ENCODE measurements at regions not wholly inside any gene's neighbourhood (a gene's known extent, or its start where the extent isn't known, plus 50 kb on each side); places are given as distances from the start of the nearest gene placed in this dataset.

DNA sequence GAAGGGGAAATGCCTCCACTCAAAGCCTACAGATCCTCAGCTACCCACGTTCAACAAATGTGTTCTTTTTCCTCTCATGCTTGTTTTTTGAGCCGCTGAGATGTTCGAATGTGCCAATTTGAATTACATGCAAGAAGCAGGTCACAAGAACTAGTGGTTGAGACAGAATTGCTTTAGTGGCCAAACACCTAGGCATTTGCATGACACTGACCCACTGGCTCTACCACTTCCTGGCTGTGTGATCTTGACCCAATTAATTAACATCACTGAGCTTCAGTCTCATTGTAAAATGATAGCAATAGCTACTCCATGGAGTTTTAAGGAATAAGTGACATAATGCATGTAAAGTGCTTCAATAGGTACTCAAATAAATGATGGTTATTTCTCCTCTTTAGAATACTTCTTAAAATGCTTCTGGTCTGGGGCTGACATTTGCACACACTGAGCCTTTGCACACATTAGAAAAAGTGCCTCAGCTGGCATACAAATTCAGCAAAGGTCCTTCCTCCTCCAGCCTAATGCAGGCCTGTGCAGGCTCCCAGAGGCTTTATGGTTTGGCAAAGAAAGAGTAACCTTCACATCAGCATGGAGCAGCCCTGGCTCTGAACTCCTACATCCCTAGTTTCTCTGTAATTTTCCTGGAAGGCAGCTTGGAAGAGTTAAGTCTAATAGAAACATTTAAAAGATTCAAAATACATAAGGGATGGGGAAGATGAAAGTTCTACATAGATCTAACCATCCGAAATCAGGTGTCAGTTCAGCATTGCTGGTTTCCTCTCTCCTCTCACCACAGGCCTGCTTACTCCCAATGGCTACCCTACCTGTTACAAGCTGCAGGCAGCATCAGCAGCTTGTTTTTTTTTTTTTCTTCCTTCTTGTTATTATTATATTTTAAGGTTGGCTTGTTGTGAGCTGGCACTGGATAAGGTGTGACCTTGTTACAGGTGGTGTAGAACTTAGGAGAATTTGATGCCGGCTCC, 107.4 kb downstream of the TBX19 start:
- no peak for DNase-seq (ENCODE audit: low read depth, low spot score)

DNA sequence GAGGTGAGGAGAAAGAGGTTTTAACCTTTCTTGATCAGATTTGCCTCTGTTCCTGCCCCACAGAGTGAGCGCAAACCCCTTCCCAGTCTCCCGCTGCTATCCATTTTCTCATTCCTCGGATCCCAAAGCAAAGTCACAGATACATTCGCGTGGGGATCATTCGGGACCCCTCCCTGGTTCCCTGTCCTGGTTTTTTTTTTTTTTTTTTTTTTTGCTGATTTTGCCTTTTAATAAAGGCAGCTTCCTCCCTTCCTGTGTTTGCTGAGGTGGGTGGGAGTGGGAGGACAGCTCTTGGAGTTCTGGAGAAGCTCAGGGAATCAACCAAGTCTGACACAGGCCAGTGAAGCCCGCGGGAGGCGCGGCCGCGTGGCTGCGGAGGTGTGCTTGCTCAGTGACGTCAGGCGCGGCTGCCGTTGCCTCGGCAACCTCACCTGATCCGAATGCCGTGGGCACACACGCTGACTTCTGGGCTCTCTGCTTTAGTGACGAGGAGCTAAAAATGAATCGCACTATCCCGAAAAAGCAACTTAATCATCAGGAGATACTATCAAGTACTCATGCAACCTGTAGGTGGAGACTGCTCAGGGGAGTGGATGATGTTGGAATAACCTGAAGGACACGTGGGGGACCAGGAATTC, 106.4 kb downstream of the TBX19 start:
- DNase-seq (ENCODE audit: low read depth, low spot score): no peak

DNA sequence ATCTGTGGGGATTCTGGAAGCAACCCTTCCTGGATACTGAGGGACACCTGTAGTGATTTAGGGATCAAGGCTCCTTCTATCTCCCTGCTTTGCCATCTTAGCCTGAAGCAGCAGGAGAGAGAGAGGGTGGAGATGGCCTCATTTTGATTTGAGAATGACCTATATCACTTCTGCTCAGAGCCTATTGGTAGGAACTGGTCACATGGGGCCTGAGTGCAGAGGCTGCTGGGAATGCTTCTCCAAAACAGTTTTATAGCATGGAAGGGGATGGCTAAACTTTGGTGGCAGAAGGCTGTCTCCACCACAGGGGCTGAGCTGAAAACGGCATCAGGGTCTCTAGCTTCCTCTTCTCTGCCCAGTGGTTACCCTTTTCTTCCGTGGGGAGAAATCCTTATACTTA, 105.8 kb downstream of the TBX19 start:
- no peak for DNase-seq (ENCODE audit: low read depth, low spot score)

DNA sequence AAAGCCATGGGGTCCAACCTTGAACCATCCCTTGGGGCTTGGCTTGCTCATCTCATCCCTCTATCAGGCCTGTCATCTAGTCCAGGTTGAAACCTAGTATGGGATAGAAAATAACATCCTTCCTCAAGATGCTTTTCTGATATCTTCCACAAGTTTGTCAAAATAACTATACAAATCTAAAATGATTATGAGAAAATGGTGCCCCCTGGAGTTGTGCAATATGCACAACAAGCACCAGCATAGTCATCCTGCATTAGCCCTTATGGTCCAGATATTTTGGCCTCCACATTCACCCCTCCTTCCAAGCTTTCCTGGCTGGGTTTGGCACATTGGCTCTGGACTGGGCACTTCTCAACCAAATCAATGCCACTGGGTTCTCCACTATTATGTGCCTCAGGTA, 101.2 kb downstream of the TBX19 start:
- no peak for DNase-seq (ENCODE audit: low read depth, low spot score)

DNA sequence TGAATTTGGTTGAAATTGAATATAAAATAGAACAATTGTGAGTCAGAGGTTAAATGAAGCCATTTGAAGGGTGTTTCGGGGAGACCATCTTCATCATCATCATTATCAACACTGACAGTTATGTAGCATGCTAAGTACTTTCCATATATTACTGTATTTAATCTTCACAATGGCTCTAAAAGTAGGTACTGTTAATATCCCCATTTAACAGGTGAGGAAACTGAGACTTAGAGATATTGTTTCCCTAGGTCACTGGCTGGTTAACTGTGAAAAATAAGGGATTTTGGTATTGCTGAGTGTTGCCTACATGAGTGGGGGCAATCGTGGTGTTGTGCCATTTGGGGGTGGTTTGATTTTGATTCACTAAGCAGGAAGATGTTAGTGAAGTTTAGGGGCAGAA, 100.3 kb downstream of the TBX19 start:
- no peak for DNase-seq (ENCODE audit: low read depth, low spot score)

DNA sequence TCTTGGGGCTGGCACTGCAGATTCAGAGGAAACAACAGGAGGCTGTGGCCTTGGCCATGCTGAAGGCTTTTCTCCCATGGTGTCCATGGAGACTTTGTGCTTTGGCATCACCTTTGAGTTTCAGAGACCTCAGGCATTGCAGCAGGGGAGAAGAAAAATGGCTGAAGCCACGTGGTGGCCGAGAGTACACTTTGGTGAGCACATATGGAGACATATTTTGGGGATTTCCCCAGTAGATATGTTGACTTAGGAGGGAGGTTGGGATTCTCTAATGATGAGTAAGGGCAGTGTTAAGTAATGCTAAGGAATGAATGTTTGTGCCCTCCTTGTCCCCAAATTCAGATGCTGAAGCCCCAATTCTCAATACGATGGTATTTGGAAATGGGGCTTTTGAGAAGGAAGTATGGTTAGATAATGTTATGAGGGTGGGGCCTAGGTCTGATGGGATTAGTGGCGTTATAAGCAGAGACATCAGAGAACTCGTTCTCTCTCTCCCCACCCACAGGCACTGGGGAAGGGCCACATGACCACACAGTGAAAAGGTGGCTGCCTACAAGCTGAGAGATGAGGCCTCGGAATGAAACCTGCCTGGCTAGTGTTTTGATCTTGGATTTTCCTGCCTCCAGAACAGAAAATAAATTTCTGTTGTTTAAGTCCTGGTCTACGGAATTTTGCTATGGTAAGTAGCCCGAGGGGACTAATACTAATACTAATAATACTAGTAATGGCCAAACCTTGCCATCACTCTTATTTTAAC, 98.6 kb downstream of the TBX19 start:
- no peak for DNase-seq (ENCODE audit: low read depth, low spot score)

DNA sequence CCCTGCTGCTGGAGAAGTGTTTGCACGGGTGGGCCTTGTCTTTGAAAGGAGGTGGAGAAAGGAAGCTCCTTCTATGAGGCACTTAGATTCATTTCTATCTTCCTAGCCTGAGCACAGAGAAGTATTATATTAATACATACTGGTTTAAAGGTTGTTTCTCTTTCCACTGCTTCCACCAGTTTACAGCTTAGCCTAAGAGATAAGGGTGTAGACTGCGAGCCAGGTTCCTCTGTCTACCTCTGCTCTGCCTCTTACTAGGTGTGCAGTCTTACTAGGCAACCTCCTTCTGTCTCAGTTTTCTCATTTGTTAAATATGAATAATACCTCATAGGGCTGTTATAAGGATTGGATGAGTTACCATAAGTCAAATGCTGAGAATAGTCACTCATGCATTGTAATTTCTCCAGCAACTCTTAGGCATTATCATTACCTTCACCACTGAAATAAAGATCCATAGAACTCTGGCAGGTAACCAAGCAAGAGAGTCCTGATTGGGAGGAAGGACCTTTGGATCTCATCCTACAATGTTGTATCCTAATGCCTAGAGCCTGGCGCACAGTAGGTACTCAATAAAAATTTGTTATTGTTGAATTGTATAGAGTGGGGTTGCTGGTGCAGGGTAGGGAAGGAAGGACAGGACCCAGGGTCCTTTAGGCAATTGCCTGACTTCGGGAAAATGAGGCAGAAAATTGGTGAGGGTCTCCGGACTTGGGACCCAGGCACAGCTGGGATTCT, 95.1 kb downstream of the TBX19 start:
- DNase-seq (ENCODE audit: low read depth, low spot score): no peak

DNA sequence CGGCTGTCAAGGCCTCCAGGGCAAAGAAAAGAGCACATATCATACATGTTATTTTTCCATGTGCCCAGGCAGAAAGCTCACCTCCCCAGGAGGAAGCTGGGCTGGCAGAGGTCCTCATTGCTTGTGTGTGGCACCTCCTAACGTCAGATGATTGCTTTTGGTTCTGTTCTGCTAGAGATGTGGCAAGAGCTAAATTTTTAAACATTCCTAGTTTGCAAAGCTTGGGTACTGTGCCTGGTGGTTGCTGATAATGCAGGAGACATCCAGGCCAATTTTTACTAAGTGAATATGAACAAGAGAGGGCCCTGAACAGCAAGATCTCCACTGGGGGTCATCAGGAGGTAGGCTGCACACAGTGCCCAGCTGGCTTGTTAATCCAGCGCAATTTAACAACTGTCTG, 93.9 kb downstream of the TBX19 start:
- no peak for DNase-seq (ENCODE audit: low read depth, low spot score)

DNA sequence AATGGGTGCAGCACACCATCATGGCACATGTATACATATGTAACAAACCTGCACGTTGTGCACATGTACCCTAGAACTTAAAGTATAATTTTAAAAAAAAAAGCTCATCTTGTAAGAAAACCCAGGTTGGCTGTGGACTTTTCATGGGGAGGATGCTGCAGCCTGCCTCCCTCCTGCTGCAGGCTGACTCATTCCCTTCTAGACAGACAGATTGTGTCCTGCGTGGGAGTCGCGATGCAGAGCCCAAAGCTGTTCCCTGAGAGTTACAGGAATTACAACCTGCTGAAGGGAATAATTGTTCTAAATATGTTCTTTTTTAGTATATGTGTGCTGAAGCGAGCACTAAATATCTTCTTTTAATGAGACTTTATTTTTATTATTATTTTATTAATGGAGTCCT, 93.2 kb downstream of the TBX19 start:
- DNase-seq (ENCODE audit: low read depth, low spot score): no peak

DNA sequence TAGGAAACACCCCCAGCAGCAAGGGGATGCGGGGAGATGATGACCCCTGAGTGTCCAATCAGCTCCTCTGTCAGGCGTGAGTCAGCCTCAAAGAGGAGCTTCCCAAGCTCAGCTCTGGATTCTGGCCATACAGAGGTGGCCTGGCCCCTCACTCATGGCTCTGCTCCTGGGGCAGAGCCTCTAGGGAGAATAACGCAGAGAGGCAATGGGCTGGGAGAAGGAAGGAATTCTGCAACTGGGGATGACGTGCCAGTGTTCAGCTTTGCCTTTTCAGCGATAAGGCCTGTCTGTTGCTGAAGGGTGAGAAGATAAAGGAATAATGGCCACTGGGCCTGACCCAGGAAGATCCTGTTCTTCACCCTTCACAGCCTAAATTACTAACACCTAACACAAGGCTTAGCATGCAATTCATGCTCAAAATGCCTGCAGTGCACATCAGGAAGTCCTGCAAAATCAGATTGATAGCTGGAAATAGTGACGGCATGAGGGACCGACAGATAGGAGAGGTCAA, 92.2 kb downstream of the TBX19 start:
- DNase-seq (ENCODE audit: low read depth, low spot score): no peak

DNA sequence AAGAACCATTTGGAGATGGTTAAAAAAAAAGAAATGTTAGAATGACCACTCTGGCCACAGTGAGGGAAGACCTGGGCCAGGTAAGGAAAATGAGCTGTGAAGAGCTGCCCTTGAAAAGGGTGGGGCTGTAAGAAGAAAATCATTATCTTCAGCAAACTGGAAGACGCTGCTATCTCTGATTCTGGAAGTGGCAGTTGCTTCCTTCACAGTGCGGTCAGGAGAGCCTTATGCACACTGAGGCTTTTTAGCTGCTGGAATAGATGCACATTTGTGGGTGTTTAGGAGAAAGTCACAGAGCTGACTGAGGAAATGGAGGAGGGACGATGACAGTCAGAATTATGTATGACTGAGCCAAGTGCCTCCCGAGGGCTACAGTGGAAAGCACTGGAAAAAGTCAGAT, 91.6 kb downstream of the TBX19 start:
- DNase-seq (ENCODE audit: low read depth, low spot score): no peak

DNA sequence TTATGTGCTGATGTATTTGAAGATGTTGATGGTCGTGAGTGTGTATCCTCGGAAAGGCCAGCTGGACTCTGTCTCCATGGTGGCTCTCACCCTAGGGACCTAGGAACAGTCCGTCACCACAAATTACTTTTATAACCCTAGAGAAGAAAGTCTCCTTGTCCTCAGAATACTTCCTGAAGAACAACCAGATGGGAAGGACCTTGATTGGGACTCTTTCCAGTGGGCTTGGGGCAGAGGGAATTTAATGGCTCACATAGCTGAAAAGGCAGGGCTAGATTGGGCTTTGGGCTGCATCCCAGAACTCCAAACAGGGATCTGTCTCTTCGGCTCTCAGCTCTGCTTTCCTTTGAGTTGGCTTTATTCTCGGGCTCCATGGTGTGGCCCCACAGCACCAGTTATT, 90.8 kb downstream of the TBX19 start:
- no peak for DNase-seq (ENCODE audit: low read depth, low spot score)

DNA sequence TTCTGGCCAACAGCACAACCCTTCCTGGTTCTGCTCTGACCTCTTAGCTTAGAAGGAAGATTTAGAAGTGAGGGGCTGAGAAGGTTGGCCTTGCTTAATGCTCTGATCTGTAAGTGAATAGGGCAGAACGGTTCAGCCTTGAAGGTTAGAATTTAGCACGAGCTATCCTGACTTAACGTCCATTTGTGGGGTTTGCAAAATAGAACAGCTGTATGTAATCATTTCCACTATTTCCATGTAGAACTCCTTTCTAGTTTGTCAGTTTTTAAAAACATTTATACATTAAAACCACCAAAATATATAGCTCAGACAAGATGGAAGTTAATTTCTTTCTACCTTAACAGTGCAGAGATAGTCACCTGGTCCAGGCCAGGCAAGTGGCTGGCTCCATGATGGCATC, 89.9 kb downstream of the TBX19 start:
- DNase-seq (ENCODE audit: low read depth, low spot score): no peak

DNA sequence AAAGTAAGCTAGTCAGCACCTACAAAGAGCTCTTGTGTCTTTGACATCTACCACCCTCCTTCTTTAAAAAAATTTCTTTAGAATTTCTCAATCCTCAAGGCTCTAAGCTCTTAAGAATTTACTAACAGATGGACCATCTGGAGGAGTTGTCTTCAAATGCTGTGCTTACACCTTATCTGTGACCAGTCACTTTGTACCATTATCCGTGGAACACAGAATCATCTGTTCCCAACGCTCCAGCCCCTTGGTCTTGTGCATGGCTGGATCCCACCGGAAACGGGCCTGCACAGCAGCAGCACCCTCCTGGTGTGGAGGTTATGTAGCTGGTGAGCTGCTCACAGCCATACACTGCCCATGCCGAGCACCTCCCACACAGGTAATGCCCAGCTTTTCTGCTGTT, 89.0 kb downstream of the TBX19 start:
- no peak for DNase-seq (ENCODE audit: low read depth, low spot score)

DNA sequence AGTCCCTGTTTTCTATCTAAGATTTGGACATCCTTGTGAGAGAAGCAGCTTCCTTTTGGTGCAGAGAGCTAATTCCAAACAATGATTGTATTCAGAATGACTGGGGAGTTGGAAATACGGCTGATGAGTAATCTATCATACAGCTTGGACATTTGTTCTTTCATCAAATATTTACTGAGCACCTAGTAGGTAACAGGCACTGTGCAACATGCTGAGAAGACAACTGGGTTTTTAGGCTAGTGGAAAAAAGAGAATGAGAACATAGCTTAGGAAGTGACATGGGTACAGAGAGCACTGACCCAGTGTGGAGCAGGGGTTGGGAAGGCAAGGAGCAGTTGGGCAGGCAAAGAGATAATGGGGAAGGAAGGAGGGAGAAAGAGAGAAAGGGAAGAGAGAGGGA, 87.5 kb downstream of the TBX19 start:
- DNase-seq (ENCODE audit: low read depth, low spot score): no peak

DNA sequence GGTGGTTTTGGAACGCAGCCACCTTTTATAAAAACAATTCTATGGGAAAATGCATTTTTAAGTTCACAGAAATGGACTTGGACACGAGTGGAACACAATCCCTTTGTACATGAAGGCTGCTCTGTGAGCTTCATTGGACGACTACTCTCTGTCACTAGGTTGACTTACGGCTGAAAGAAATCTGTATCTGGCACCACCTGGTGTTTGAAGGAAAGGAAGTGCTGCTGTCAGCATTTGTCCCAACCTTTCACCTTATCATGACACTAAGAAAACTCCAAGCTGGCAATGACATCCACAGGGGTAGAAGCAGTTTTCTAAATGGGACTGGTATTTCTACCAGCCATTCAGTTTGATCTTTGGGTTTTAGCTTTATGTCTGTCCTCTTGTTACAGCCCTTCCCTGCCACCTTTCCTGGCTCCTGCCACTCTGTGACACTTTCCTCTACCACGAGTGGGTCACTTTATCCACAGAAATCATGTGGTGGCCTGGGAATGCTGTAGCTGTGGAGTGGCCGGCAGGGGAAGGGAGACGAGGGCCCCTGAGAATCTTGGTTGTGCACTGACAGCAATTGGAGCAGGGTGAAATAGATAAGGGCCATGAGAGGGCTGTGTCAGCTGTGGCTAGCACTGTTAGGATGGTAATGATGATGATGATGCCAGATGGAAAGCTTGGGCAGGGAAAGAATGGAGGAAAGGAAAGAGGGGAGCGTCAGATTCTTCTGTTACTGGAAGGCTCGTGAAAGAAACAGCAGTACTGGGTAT, 85.2 kb downstream of the TBX19 start:
- no peak for DNase-seq (ENCODE audit: low read depth, low spot score)

Data from brain pericyte (primary cell).